SU-DHL-6 (cell line): ENCODE measurements at regions not wholly inside any gene's neighbourhood (a gene's known extent, or its start where the extent isn't known, plus 50 kb on each side); places are given as distances from the start of the nearest gene placed in this dataset.

ENCODE experiments used
- H2AFZ ChIP-seq: fragments of 200-600 bp; sonication (generic); 2 replicates; pipeline ENCODE4 v1.6.1; 2014; ENCODE audit warnings: low read depth, mild to moderate bottlenecking, moderate library complexity, mixed read lengths, antibody characterized with exemption, low read length; ENCODE audit not compliant: severe bottlenecking
- H3F3A ChIP-seq: fragments of 200-600 bp; shearing (Covaris generic); 2 replicates; pipeline ENCODE4 v1.6.0; 2016; ENCODE audit warnings: antibody characterized with exemption, mild to moderate bottlenecking; ENCODE audit not compliant: insufficient read depth
- H3K27ac ChIP-seq: fragments of 200-600 bp; sonication (generic); 2 replicates; pipeline ENCODE4 v1.5.1; 2016; ENCODE audit warnings: low read depth, mild to moderate bottlenecking, low read length, moderate library complexity, mixed read lengths
- H3K27me3 ChIP-seq: fragments of 200-600 bp; sonication (generic), shearing (Covaris generic); 2 replicates; pipeline ENCODE4 v1.6.0; 2014; ENCODE audit warnings: mild to moderate bottlenecking, low read length
- H3K36me3 ChIP-seq: fragments of 200-600 bp; sonication (generic); 2 replicates; pipeline ENCODE4 v1.6.1; 2014; ENCODE audit warnings: mild to moderate bottlenecking, low read length, mixed read lengths
- H3K4me2 ChIP-seq: fragments of 300-600, 200-600 bp; shearing (Covaris generic), sonication (generic); 2 replicates; pipeline ENCODE4 v1.6.0; 2014; ENCODE audit warnings: low read length, low read depth, mild to moderate bottlenecking; ENCODE audit not compliant: poor library complexity, severe bottlenecking
- H3K4me3 ChIP-seq: fragments of 200-600 bp; sonication (generic); 2 replicates; pipeline ENCODE4 v1.5.1; 2014; ENCODE audit warnings: antibody characterized with exemption, low read length, mild to moderate bottlenecking, mixed read lengths; ENCODE audit not compliant: insufficient read depth, poor library complexity, severe bottlenecking
- H3K79me2 ChIP-seq: fragments of 200-600 bp; sonication (generic); 2 replicates; pipeline ENCODE4 v1.6.1; 2014; ENCODE audit warnings: mild to moderate bottlenecking, low read length, moderate library complexity; ENCODE audit not compliant: insufficient read depth
- H3K9ac ChIP-seq: fragments of 200-600 bp; sonication (generic); 2 replicates; pipeline ENCODE4 v1.7.0; 2014; ENCODE audit warnings: mild to moderate bottlenecking, low read length
- H3K9me2 ChIP-seq: fragments of 200-600 bp; sonication (generic); replicated peaks from 2 replicates; pipeline ENCODE4 v1.6.1; 2014; ENCODE audit warnings: low read length; ENCODE audit not compliant: insufficient read depth
- H3K9me3 ChIP-seq: fragments of 200-600 bp; sonication (generic); 2 replicates; pipeline ENCODE4 v1.6.1; 2014; ENCODE audit warnings: low read length, mixed read lengths; ENCODE audit not compliant: insufficient read depth
- H4K20me1 ChIP-seq: fragments of 200-600 bp; sonication (generic); 2 replicates; pipeline ENCODE4 v1.6.1; 2014; ENCODE audit warnings: low read depth, mild to moderate bottlenecking, antibody characterized with exemption, low read length, moderate library complexity, mixed read lengths
- CTCF ChIP-seq: fragments of 200-600 bp; sonication (generic); IDR thresholded peaks from one replicate; pipeline ENCODE4 v1.5.1; 2017; ENCODE audit warnings: antibody characterized with exemption, mild to moderate bottlenecking, low read length, moderate library complexity; ENCODE audit not compliant: insufficient read depth, poor library complexity, severe bottlenecking
- EZH2phosphoT487 ChIP-seq: fragments of 200-600 bp; sonication (generic), shearing (Covaris generic); conservative IDR thresholded peaks from 2 replicates; pipeline ENCODE4 v1.6.1; 2018; ENCODE audit warnings: mild to moderate bottlenecking, antibody characterized with exemption, low read length, moderate library complexity, mixed read lengths

GRCh38 chr13:73721571-73721970 is 412.6 kb downstream of the KLF12 start:
- Histone ChIP-seq H3F3A (no peaks in the 10 kb centered on the region), H3K9ac (no peak overlapping the region), H3K27me3 (no peaks in the 10 kb centered on the region), H3K9me2 (no peaks in the 10 kb centered on the region), H3K79me2 (no peaks in the 10 kb centered on the region), H2AFZ (no peak overlapping the region), H3K4me3 (no peak overlapping the region), H4K20me1 (no peaks in the 10 kb centered on the region), H3K27ac (no peak overlapping the region), H3K36me3 (no peaks in the 10 kb centered on the region), H3K9me3 (no peaks in the 10 kb centered on the region), H3K4me2 (no peak overlapping the region)
- TF ChIP-seq EZH2phosphoT487, result no peak
- no peak for TF ChIP-seq CTCF

- TF ChIP-seq CTCF (no peak), EZH2phosphoT487 (no peak)
Observed at GRCh38 chr13:73720216-73720840, 413.9 kb downstream of the KLF12 start.

GRCh38 chr13:73718246-73718645 is 416.0 kb downstream of the KLF12 start:
- H4K20me1 ChIP-seq, result no peaks in the 10 kb centered on the region
- no peaks in the 10 kb centered on the region for H3K27me3 ChIP-seq
- no peaks in the 10 kb centered on the region for H3K9me3 ChIP-seq
- H3F3A ChIP-seq, result no peaks in the 10 kb centered on the region
- H3K36me3 ChIP-seq, result no peaks in the 10 kb centered on the region
- no peak overlapping the region for H2AFZ ChIP-seq
- H3K27ac ChIP-seq, result no peak overlapping the region
- H3K4me2 ChIP-seq, result no peak overlapping the region
- H3K4me3 ChIP-seq, result no peak overlapping the region
- no peak overlapping the region for H3K9ac ChIP-seq
- no peak for TF ChIP-seq EZH2phosphoT487
- no peak for TF ChIP-seq CTCF
- H3K79me2 ChIP-seq, result no peaks in the 10 kb centered on the region
- H3K9me2 ChIP-seq, result no peaks in the 10 kb centered on the region

More at GRCh38 chr13:73720216-73720840, 413.9 kb downstream of the KLF12 start:
- Histone ChIP-seq H3K36me3 (no peaks in the 10 kb centered on the region), H3K4me2 (no peak overlapping the region), H3K9me2 (no peaks in the 10 kb centered on the region), H4K20me1 (no peaks in the 10 kb centered on the region), H3K79me2 (no peaks in the 10 kb centered on the region), H3K4me3 (no peak overlapping the region), H3K9me3 (no peaks in the 10 kb centered on the region), H3K9ac (no peak overlapping the region), H3K27me3 (no peaks in the 10 kb centered on the region), H3K27ac (no peak overlapping the region), H3F3A (no peaks in the 10 kb centered on the region), H2AFZ (no peak overlapping the region)
